GM12872 (cell line): ENCODE measurements at regions not wholly inside any gene's neighbourhood (a gene's known extent, or its start where the extent isn't known, plus 50 kb on each side); places are given as distances from the start of the nearest gene placed in this dataset.

ENCODE experiments used
- TF ChIP-seq, protein P1 (sequence below): IDR thresholded peaks from 3 replicates; pipeline ENCODE4 v1.5.1; 2011; ENCODE audit warnings: low read depth, mild to moderate bottlenecking, low read length, moderate library complexity; ENCODE audit not compliant: insufficient read depth

- TF ChIP-seq, protein P1, sequence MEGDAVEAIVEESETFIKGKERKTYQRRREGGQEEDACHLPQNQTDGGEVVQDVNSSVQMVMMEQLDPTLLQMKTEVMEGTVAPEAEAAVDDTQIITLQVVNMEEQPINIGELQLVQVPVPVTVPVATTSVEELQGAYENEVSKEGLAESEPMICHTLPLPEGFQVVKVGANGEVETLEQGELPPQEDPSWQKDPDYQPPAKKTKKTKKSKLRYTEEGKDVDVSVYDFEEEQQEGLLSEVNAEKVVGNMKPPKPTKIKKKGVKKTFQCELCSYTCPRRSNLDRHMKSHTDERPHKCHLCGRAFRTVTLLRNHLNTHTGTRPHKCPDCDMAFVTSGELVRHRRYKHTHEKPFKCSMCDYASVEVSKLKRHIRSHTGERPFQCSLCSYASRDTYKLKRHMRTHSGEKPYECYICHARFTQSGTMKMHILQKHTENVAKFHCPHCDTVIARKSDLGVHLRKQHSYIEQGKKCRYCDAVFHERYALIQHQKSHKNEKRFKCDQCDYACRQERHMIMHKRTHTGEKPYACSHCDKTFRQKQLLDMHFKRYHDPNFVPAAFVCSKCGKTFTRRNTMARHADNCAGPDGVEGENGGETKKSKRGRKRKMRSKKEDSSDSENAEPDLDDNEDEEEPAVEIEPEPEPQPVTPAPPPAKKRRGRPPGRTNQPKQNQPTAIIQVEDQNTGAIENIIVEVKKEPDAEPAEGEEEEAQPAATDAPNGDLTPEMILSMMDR: no peak
Observed at GRCh38 chr12:24489939-24490338, 459.0 kb downstream of the BCAT1 start.

DNA sequence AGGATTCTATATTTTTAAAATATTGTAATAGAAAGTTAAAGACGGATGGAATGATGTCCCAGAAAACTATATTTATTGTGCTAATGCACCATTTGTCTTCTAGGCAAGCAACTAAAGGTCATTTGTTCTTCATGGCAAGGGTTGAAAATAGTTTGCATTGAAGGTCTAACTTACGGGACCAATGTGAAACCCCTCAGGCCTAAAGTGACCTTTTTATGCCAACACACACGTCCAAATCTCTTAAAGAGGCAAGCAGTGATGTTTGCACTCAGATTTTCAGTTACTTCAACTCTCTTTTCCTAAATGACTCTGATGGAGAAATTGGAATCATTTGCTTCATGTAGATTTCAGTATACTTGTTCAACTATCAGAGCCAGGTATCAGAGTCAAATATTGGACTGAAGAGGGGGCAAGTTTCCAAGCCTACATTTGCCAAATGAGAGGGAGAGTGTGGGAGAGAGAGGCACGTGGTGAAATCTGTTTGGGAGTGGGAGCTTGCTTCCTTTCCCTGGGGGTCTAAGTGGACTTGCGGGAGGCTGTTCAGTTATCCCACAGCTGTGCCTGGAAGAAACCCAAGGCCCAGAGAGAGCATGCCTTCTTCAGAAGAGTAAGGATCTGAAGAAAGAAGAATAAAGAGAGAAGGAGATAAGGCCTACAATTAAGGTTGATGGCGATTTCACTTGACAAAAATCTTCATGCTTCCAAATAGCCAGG, 459.8 kb downstream of the BCAT1 start:
- TF ChIP-seq, protein P1: no peak

DNA sequence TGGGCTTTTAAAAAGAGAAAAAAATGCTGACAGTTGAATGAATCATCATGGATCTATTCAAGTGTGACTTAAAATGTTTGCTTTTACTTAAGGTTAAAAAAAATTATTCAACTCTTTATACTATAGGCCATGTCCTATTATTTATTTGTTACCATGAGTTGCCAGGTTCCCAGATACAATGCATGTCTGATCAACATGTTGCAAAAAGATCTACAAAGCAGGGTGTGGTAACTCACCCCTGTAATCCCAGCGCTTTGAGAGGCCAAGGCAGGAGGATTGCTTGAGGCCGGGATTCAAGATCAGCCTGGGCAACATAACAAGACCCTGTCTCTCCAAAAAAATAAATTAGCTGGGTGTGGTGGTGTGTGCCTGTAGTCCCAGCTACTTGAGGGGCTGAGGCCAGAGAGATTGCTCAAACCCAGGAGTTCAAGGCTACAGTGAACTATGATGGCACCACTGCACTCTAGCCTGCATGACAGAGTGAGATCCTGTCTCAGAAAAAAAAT, 460.8 kb downstream of the BCAT1 start:
- TF ChIP-seq, protein P1: no peak

DNA sequence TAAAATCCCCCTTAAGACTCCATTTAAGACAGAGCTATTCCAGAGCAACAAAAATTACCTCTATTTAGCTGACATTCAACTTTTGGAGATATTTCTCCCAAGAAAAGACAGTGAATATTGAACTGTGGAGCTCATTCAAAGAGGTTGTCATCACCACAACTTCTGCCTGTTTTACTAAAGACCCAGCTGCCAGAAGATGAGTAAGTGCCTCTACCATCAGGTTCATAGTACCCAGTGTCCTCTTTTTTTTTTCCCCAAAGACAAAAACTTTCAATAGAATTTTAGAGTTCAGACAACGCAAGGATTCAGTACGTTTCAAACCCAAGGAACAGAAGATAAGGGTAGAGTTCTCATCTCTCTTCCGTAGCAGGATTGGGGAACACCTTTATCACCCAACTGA, 461.3 kb downstream of the BCAT1 start:
- TF ChIP-seq, protein P1: no peak

DNA sequence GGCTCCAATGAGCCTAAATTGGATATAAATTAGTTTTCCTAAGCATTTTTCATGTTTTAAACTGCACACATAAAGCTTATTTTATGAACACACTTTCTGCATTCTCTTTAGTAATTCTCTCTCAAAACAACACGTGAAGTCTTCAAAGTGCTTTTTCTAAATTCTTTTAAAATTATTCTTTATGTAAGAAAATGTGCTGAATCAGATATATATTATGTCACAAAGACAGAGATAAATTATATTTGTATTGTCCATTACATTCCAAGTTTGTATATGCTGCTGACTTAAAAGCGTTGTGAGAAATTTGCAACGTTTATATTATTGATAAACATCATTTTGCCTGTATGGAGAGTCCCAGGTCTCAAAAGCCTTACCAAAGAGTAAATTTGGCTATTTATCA, 465.2 kb downstream of the BCAT1 start:
- TF ChIP-seq, protein P1: no peak

DNA sequence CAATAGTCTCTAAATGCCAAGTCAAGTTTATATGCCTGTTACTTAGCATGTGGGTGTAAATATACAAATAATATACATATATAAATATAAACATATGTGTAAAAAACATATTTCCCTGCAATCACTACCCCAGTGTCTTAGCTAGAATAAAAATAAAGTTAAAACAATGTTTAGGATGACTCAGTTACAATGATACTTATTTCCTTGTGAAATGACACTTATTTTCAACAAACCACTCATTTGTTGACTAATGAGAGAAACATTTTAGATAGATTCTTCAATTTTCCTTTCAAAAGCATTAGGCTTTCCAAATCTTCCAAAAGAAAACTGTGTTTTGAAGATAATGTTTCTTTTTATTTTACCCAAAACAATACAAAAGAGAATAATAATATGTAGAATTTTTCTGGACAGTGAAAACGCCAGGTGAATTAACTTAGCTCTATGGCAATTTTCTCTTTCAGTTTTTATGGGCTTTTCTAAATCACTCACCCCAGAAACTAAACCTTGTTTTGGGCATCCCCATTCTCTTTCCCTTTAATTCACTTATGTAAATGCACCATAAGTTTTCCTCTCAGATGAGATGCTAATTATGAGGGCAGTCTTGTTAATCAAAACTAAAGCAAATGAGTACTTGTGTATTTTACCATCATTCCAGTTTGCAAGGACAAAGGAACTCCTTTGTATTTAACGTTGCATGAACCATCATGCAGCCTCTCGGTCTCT, 465.9 kb downstream of the BCAT1 start:
- TF ChIP-seq, protein P1: no peak

- TF ChIP-seq, protein P1: no peak
Observed at GRCh38 chr12:24482044-24482443, 466.9 kb downstream of the BCAT1 start.
